ENCODE measurements at regions not wholly inside any gene's neighbourhood (a gene's known extent, or its start where the extent isn't known, plus 50 kb on each side); places are given as distances from the start of the nearest gene placed in this dataset.

DNA sequence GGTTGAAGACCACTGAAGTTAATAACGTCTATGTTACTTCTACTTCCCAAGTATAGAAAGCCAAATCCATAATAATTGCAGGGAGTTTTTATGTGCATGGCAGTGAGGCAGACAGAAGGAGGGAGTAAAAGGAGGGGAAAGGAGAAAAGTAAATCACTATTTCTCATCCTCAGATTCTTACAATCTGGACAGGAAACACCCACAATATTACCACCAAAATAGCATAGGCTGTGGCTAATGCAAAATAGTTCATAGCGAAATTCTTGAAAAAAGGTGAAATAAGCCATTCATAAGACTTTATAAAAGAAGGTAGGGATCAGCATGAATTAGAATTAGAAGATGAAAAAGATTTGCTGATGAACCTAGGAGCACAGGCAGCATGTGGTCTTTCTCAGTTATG is 128.1 kb downstream of the KCNJ2 start:
- DNase-seq, result no peak
- H3K36me3 ChIP-seq (ENCODE audit: control insufficient read depth, insufficient read depth, low read length), result no peaks in the 10 kb centered on the region
- no peaks in the 10 kb centered on the region for H3K27me3 ChIP-seq (replicated peaks; ENCODE audit: control insufficient read depth, insufficient read depth, low read length, poor library complexity, severe bottlenecking)
- H3K9me3 ChIP-seq (ENCODE audit: control insufficient read depth, low read length), result no peaks in the 10 kb centered on the region
- H3K4me3 ChIP-seq (ENCODE audit: insufficient read depth, low read depth, low read length, poor library complexity, severe bottlenecking), result no peak overlapping the region
- H3K27ac ChIP-seq (ENCODE audit: insufficient read depth, low read length, poor library complexity, severe bottlenecking), result no peak overlapping the region
- H3K4me1 ChIP-seq (ENCODE audit: control insufficient read depth, insufficient read depth, low read length, poor library complexity, severe bottlenecking), result no peaks in the 10 kb centered on the region

DNA sequence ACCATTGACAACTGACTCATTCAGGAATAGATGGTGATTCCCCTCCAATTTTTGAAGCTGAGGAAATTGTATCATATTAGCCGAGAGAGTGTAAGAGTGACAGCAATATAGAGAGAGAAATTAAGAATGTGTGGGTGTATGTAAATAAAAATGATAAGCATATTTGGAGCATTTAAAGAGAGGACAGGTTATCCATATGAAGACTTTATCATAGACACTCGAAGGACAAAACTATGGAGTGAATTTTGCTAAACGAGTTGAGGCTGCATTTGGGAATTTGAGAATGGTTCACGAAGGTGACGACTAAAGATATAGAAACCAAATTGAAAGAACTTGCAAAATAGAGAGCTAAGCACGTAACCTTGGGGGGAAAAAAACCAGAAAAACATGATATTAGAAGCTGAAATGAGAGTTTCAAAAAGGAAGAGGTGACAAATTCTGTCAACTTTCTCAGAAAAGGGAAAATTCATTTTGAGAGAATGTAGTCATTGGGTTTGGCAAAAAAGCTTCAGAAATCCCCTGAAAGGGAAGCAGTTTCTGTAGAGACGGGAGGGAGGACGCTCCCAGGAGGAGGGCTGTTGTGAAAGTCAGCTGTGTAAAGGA is 129.7 kb downstream of the KCNJ2 start:
- Histone ChIP-seq H3K9me3 (ENCODE audit: control insufficient read depth, low read length) (no peaks in the 10 kb centered on the region), H3K4me3 (ENCODE audit: insufficient read depth, low read depth, low read length, poor library complexity, severe bottlenecking) (no peak overlapping the region), H3K4me1 (ENCODE audit: control insufficient read depth, insufficient read depth, low read length, poor library complexity, severe bottlenecking) (no peaks in the 10 kb centered on the region), H3K27me3 (replicated peaks; ENCODE audit: control insufficient read depth, insufficient read depth, low read length, poor library complexity, severe bottlenecking) (no peaks in the 10 kb centered on the region), H3K27ac (ENCODE audit: insufficient read depth, low read length, poor library complexity, severe bottlenecking) (no peak overlapping the region), H3K36me3 (ENCODE audit: control insufficient read depth, insufficient read depth, low read length) (no peaks in the 10 kb centered on the region)
- DNase-seq, result no peak

DNA sequence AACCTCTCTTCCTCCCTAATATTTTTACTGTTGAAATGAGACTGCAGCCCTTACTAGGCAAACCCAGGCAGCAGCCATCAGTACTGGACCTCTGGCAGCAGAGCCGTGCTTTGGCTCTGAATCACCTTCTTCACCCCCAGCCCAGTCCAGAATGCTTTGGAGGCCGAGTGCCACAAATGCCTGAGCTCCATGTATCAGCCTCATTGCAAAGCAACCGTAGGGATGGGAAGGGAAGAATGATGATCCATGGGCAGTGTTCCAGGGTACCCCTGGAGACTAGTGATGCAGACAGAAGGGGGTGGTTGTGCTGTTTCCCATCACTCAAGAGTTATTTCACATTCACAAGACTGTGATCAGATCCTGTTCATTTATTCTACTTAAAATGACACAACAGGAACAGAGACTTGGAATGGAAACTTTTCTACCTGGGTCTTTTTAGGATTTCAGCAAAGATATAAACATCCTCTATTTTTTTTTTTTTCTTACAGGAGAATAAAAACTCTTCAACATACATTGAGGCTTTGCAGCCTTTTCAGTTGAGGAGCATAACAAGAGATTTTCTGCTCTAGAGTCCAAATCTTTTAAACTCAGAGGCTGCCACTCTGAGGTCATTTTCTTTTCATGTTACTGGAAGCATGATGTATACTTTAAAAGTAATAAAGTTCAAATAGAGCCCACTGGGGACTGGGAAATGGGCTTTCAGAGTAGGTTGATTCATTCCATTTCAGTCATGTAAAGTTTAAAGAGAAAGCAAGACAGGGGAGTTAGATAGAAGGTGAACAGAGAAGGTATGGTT is 138.3 kb downstream of the KCNJ2 start:
- Histone ChIP-seq H3K36me3 (ENCODE audit: control insufficient read depth, insufficient read depth, low read length) (no peaks in the 10 kb centered on the region), H3K9me3 (ENCODE audit: control insufficient read depth, low read length) (no peaks in the 10 kb centered on the region), H3K4me3 (ENCODE audit: insufficient read depth, low read depth, low read length, poor library complexity, severe bottlenecking) (no peak overlapping the region), H3K27me3 (replicated peaks; ENCODE audit: control insufficient read depth, insufficient read depth, low read length, poor library complexity, severe bottlenecking) (no peaks in the 10 kb centered on the region), H3K27ac (ENCODE audit: insufficient read depth, low read length, poor library complexity, severe bottlenecking) (no peak overlapping the region), H3K4me1 (ENCODE audit: control insufficient read depth, insufficient read depth, low read length, poor library complexity, severe bottlenecking) (no peaks in the 10 kb centered on the region)
- DNase-seq, result no peak

DNA sequence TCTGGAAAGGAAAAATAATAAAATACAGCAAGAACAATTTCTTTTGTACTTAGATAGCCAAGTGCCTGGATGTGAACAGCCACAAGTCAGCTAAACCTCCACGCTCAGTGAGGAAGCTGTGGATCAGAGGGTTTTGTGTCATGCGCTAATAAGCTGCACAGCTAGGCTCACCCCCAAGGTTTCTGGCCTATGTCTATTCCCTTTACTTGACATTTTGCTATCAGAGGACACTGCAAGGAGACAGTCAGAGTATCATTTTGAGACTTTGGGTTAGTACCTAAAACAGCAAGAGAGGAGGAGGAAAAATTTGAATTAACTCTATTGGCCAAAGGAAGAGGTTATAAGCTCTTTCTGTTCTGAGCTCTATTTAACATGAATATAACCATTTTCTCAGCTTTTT is 139.3 kb downstream of the KCNJ2 start:
- Histone ChIP-seq H3K27me3 (replicated peaks; ENCODE audit: control insufficient read depth, insufficient read depth, low read length, poor library complexity, severe bottlenecking) (no peaks in the 10 kb centered on the region), H3K9me3 (ENCODE audit: control insufficient read depth, low read length) (no peaks in the 10 kb centered on the region), H3K4me3 (ENCODE audit: insufficient read depth, low read depth, low read length, poor library complexity, severe bottlenecking) (no peak overlapping the region), H3K27ac (ENCODE audit: insufficient read depth, low read length, poor library complexity, severe bottlenecking) (no peak overlapping the region), H3K4me1 (ENCODE audit: control insufficient read depth, insufficient read depth, low read length, poor library complexity, severe bottlenecking) (no peaks in the 10 kb centered on the region), H3K36me3 (ENCODE audit: control insufficient read depth, insufficient read depth, low read length) (no peaks in the 10 kb centered on the region)
- no peak for DNase-seq

DNA sequence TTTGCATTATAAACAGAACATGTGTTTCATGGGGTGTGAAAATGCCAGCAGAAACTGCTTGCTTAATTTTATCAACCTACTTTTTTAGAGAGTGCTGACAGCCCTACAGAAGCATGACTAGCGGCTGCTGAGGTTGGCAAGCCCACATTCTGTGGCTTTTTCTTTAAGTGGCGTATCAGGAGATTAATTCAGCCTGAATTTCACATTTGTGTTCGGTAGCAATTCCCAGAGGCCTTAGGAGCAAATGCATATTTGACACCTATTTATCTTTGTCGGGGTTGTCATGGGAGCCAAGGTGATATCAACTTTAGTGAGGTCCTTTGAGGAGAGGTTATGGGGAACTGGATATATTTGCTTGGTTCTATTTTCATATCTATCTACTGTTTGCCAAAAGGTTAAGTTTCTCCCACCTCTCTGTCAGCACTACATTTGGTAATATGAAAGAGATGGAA is 140.9 kb downstream of the KCNJ2 start:
- no peak for DNase-seq
- Histone ChIP-seq H3K9me3 (ENCODE audit: control insufficient read depth, low read length) (no peaks in the 10 kb centered on the region), H3K27ac (ENCODE audit: insufficient read depth, low read length, poor library complexity, severe bottlenecking) (no peak overlapping the region), H3K4me3 (ENCODE audit: insufficient read depth, low read depth, low read length, poor library complexity, severe bottlenecking) (no peak overlapping the region), H3K27me3 (replicated peaks; ENCODE audit: control insufficient read depth, insufficient read depth, low read length, poor library complexity, severe bottlenecking) (no peaks in the 10 kb centered on the region), H3K4me1 (ENCODE audit: control insufficient read depth, insufficient read depth, low read length, poor library complexity, severe bottlenecking) (no peaks in the 10 kb centered on the region), H3K36me3 (ENCODE audit: control insufficient read depth, insufficient read depth, low read length) (no peaks in the 10 kb centered on the region)

DNA sequence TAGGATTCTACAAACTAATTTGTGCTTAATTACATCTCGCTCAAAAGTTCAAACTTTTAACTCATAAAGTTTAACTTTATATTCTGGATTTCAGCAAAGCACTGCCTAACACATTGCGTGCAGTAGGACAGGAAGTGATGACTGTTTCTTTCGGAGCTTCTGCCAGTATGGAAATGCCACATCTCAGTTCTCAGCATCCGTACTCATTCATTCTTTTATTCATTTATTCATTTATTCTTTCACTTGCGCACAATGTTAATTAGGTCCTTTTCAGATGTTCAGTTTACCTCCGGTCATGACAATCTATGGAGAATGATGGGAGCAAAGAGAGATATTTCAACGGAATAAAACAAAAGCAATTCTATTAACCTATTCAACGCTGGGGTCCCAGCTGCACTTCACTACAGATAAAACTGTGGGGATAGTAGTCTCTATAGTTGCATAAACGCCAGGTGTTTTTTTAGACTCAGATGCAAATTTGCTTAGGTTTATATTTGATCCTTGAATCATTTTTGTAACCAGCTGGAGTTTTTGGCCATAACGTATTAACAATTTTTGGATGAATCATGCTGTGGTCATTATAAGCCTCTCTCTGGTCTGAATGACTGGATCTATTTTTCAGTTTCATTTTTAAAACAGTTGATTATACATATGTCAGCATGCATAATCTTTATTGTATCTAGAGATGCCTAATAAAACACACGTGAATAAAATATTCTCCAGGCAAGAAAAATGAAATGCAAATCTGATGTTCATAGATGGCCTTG is 143.9 kb downstream of the KCNJ2 start:
- H3K27ac ChIP-seq (ENCODE audit: insufficient read depth, low read length, poor library complexity, severe bottlenecking), result no peak overlapping the region
- no peaks in the 10 kb centered on the region for H3K36me3 ChIP-seq (ENCODE audit: control insufficient read depth, insufficient read depth, low read length)
- H3K4me3 ChIP-seq (ENCODE audit: insufficient read depth, low read depth, low read length, poor library complexity, severe bottlenecking), result no peak overlapping the region
- H3K4me1 ChIP-seq (ENCODE audit: control insufficient read depth, insufficient read depth, low read length, poor library complexity, severe bottlenecking), result no peaks in the 10 kb centered on the region
- no peak for DNase-seq
- no peaks in the 10 kb centered on the region for H3K9me3 ChIP-seq (ENCODE audit: control insufficient read depth, low read length)
- no peaks in the 10 kb centered on the region for H3K27me3 ChIP-seq (replicated peaks; ENCODE audit: control insufficient read depth, insufficient read depth, low read length, poor library complexity, severe bottlenecking)

DNA sequence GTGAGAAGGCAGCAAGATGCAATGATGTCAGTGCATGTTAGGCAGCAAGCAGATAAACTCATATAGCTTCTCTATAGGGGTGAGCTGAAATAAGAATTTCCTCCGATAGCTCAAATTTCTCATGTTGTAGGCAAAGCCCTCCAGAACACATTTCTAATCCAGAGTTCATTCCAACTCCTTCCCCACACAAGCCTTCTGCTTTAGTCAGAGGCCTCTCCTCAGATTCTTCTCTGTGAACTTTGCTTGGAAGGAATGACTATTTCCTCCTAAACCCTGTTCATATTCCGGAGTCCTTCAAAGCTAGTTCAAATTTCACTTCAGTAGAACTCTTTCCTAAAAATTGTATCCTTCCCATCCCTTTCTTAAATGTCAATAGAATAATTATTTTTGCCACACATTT is 144.8 kb downstream of the KCNJ2 start:
- DNase-seq, result no peak
- Histone ChIP-seq H3K27me3 (replicated peaks; ENCODE audit: control insufficient read depth, insufficient read depth, low read length, poor library complexity, severe bottlenecking) (no peaks in the 10 kb centered on the region), H3K36me3 (ENCODE audit: control insufficient read depth, insufficient read depth, low read length) (no peaks in the 10 kb centered on the region), H3K4me3 (ENCODE audit: insufficient read depth, low read depth, low read length, poor library complexity, severe bottlenecking) (no peak overlapping the region), H3K4me1 (ENCODE audit: control insufficient read depth, insufficient read depth, low read length, poor library complexity, severe bottlenecking) (no peaks in the 10 kb centered on the region), H3K9me3 (ENCODE audit: control insufficient read depth, low read length) (no peaks in the 10 kb centered on the region), H3K27ac (ENCODE audit: insufficient read depth, low read length, poor library complexity, severe bottlenecking) (no peak overlapping the region)

DNA sequence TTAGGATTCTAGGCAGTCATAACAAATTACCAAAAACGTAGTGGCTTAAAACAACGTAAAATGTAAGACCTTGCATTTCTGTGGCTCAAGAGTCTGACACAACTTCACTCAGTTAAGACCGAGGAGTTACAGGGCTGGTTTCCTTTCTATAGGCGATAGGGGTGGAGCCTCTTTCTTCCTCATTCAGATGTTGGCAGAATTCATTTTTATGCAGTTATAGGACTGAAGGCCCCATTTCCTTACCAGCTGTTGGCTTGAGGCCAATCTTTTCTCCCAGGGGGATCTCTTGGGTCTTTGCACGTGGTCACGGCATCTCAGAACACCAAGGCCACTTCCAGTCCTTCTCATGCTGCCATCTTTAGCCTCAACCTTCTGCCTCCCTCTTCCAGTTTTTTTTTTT is 145.2 kb downstream of the KCNJ2 start:
- no peak for DNase-seq
- Histone ChIP-seq H3K27me3 (replicated peaks; ENCODE audit: control insufficient read depth, insufficient read depth, low read length, poor library complexity, severe bottlenecking) (no peaks in the 10 kb centered on the region), H3K27ac (ENCODE audit: insufficient read depth, low read length, poor library complexity, severe bottlenecking) (no peak overlapping the region), H3K4me1 (ENCODE audit: control insufficient read depth, insufficient read depth, low read length, poor library complexity, severe bottlenecking) (no peaks in the 10 kb centered on the region), H3K9me3 (ENCODE audit: control insufficient read depth, low read length) (no peaks in the 10 kb centered on the region), H3K4me3 (ENCODE audit: insufficient read depth, low read depth, low read length, poor library complexity, severe bottlenecking) (no peak overlapping the region), H3K36me3 (ENCODE audit: control insufficient read depth, insufficient read depth, low read length) (no peaks in the 10 kb centered on the region)

DNA sequence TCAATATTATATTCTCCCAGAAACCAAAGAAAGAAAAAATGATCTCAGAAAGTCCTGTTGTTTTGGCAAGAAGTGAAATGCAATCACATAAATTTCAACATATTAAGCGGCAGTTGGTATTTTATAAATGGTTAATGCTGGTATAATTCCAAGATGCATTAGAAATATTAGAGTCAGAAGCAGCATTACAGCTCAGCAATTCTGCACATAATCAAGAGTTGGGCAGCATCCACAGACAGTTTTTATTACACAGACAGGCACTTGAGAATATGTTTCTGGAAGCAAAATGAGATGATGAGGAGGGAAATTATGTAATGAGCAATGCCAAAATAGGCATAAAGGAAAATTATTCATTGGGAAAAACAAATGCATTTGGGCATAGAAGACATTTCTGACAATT is 148.1 kb downstream of the KCNJ2 start:
- Histone ChIP-seq H3K4me3 (ENCODE audit: insufficient read depth, low read depth, low read length, poor library complexity, severe bottlenecking) (no peak overlapping the region), H3K9me3 (ENCODE audit: control insufficient read depth, low read length) (no peaks in the 10 kb centered on the region), H3K4me1 (ENCODE audit: control insufficient read depth, insufficient read depth, low read length, poor library complexity, severe bottlenecking) (no peaks in the 10 kb centered on the region), H3K27ac (ENCODE audit: insufficient read depth, low read length, poor library complexity, severe bottlenecking) (no peak overlapping the region), H3K36me3 (ENCODE audit: control insufficient read depth, insufficient read depth, low read length) (no peaks in the 10 kb centered on the region), H3K27me3 (replicated peaks; ENCODE audit: control insufficient read depth, insufficient read depth, low read length, poor library complexity, severe bottlenecking) (no peaks in the 10 kb centered on the region)
- no peak for DNase-seq

DNA sequence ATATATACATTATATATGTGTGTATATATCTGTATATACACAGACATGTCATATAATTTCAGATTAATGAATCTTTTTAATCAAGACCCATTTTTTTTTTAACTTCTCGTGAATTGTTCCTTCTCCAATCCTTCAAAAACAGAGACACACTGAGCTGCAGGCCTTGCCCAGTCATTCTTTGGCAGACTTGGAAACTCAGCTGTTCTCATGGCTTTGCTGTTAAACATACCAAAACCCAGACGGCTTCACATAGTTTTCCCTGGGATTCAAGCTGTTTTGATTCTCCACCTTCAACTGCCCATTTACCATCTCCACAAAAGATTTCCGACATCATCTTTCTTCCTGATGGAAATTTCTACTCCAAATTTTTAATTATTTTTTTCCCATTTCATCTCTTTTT is 148.7 kb downstream of the KCNJ2 start:
- Histone ChIP-seq H3K27me3 (replicated peaks; ENCODE audit: control insufficient read depth, insufficient read depth, low read length, poor library complexity, severe bottlenecking) (no peaks in the 10 kb centered on the region), H3K4me1 (ENCODE audit: control insufficient read depth, insufficient read depth, low read length, poor library complexity, severe bottlenecking) (no peaks in the 10 kb centered on the region), H3K9me3 (ENCODE audit: control insufficient read depth, low read length) (no peaks in the 10 kb centered on the region), H3K36me3 (ENCODE audit: control insufficient read depth, insufficient read depth, low read length) (no peaks in the 10 kb centered on the region), H3K27ac (ENCODE audit: insufficient read depth, low read length, poor library complexity, severe bottlenecking) (no peak overlapping the region), H3K4me3 (ENCODE audit: insufficient read depth, low read depth, low read length, poor library complexity, severe bottlenecking) (no peak overlapping the region)
- no peak for DNase-seq
